Gastrocnemius medialis (tissue), 4 donors: ENCODE measurements at regions not wholly inside any gene's neighbourhood (a gene's known extent, or its start where the extent isn't known, plus 50 kb on each side); places are given as distances from the start of the nearest gene placed in this dataset.
"Not testable (repeated sequence)": the region's sequence is repeated elsewhere in the genome, so short reads cannot be mapped to it uniquely, and the experiment has no call there.

ENCODE experiments used
- ATAC-seq, 2 donors: fragments of 150-250 bp; one replicate each; pipeline ENCODE4 v1.9.1; 2016
- DNase-seq, 2 donors: peaks; one replicate each; pipeline ENCODE4 v3.0.0-alpha.2; 2019
- H3K27ac ChIP-seq, 4 donors: fragments of 200-600 bp; sonication (generic); 1 replicate in 1 of 4; 2 replicates in 3 of 4; pipeline ENCODE4 v1.5.1; 2016 to 2018; ENCODE audit warnings: mild to moderate bottlenecking in 2 of 4, moderate library complexity in 1 of 4
- H3K27me3 ChIP-seq, 3 donors: fragments of 200-600 bp; sonication (generic) in 2 of 3; 1 replicate in 1 of 3; 2 replicates in 2 of 3; pipeline versions ENCODE4 v1.5.1 to v1.6.0; 2016 to 2019; ENCODE audit warnings: mild to moderate bottlenecking in 1 of 3, moderate library complexity in 1 of 3
- H3K36me3 ChIP-seq, 2 donors: fragments of 200-600 bp; sonication (generic) in 1 of 2; one replicate each; pipeline ENCODE4 v1.5.1; 2017 to 2018
- H3K4me1 ChIP-seq, 2 donors: fragments of 200-600 bp; sonication (generic) in 1 of 2; one replicate each; pipeline ENCODE4 v1.5.1; 2016 to 2017; ENCODE audit warnings: mild to moderate bottlenecking in 2 of 2
- H3K4me3 ChIP-seq, 4 donors: fragments of 200-600 bp; sonication (generic) in 3 of 4; 1 replicate in 1 of 4; 2 replicates in 3 of 4; pipeline ENCODE4 v1.5.1; 2016 to 2019; ENCODE audit warnings: mild to moderate bottlenecking in 2 of 4
- H3K9me3 ChIP-seq, 3 donors: fragments of 200-600 bp; sonication (generic) in 2 of 3; 1 replicate in 1 of 3; 2 replicates in 2 of 3; pipeline ENCODE4 v1.5.1; 2016 to 2019
- CTCF ChIP-seq, 5 experiments: fragments of 450-650 bp in 3 of 5; fragments of 200-600 bp in 2 of 5; sonication (generic) in 2 of 5; IDR thresholded peaks in 4 of 5; conservative IDR thresholded peaks in 1 of 5; 1 replicate in 4 of 5; 2 replicates in 1 of 5; pipeline ENCODE4 v1.5.1; 2016 to 2019; ENCODE audit warnings: antibody characterized with exemption in 5 of 5, mild to moderate bottlenecking in 3 of 5, moderate library complexity in 3 of 5
- POLR2A ChIP-seq, 2 donors: fragments of 450-650 bp; IDR thresholded peaks; one replicate each; pipeline ENCODE4 v1.6.1; 2017; ENCODE audit warnings: antibody characterized with exemption in 2 of 2, mild to moderate bottlenecking in 2 of 2, moderate library complexity in 2 of 2
- in situ Hi-C, 4 donors: fragments of 200-750 bp; cut with MboI; loops; one replicate each; pipeline versions ENCODE4 v1.15.0 to v1.8.0; 2017; ENCODE audit warnings: low sequenced_read_pairs in 4 of 4
- intact Hi-C: fragments of 100-400 bp; cut with DNase I; formaldehyde crosslinking; loops from one replicate; pipeline ENCODE4 v1.15.1; 2023; ENCODE audit warnings: low total_unique reads

GRCh38 chr4:54449999-54450398, 207.8 kb upstream of the KIT start:
- Histone ChIP-seq H3K36me3 (no peaks in the 10 kb centered on the region), H3K9me3 (no peaks in the 10 kb centered on the region), H3K4me3 (no peak overlapping the region), H3K27ac (no peak overlapping the region), H3K27me3 (no peaks in the 10 kb centered on the region), H3K4me1 (no peaks in the 10 kb centered on the region)
- in situ Hi-C loops (no loop called here), intact Hi-C loops (no loop called here)
- no peak for DNase-seq
- no peak for ATAC-seq
- TF ChIP-seq POLR2A (IDR thresholded peaks at IDR 0.05) (no peak), CTCF (IDR thresholded peaks at IDR 0.05 in 4 of 5, conservative IDR thresholded peaks at IDR 0.05 in 1 of 5) (no peak)

- intact Hi-C loops, H3K9me3 ChIP-seq: not testable (repeated sequence)
Observed at GRCh38 chr4:54466960-54467359, 190.8 kb upstream of the KIT start.

DNA sequence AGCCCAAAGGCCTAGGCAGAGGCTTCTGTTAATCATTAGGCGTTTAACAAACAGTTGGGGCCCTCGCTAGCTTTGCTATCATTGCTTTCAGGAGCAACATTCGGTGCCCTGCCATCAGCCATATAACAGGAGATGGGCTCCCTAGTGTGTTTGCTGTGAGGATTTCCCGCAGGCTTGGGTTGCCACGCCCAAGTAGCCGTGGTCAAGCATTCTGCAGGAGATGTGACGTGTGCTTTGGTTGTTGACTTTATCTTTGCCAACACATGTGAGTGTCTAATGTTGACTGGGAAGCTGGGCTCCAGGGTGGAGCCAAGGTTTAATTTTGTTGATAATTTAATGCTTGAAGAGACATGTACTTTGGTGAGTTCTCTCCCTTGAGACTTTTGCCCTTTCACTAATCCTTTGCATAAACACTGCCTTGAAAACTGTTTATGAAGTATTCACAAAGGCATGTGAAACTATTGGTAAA, 184.6 kb upstream of the KIT start:
- H3K27me3 ChIP-seq: no peaks in the 10 kb centered on the region
- ATAC-seq (no peak), DNase-seq (no peak)
- no peak for TF ChIP-seq POLR2A (IDR thresholded peaks at IDR 0.05)
- TF ChIP-seq CTCF (IDR thresholded peaks at IDR 0.05 in 4 of 5, conservative IDR thresholded peaks at IDR 0.05 in 1 of 5): no peak
- no peaks in the 10 kb centered on the region for H3K9me3 ChIP-seq
- no peaks in the 10 kb centered on the region for H3K4me1 ChIP-seq
- H3K27ac ChIP-seq: no peak overlapping the region
- in situ Hi-C loops (no loop called here), intact Hi-C loops (no loop called here)
- H3K4me3 ChIP-seq: no peak overlapping the region
- no peaks in the 10 kb centered on the region for H3K36me3 ChIP-seq

More at GRCh38 chr4:54466960-54467359, 190.8 kb upstream of the KIT start:
- H3K4me1 ChIP-seq, ATAC-seq, DNase-seq, H3K27ac ChIP-seq, H3K27me3 ChIP-seq, H3K36me3 ChIP-seq, H3K4me3 ChIP-seq, in situ Hi-C loops: not testable (repeated sequence)

DNA sequence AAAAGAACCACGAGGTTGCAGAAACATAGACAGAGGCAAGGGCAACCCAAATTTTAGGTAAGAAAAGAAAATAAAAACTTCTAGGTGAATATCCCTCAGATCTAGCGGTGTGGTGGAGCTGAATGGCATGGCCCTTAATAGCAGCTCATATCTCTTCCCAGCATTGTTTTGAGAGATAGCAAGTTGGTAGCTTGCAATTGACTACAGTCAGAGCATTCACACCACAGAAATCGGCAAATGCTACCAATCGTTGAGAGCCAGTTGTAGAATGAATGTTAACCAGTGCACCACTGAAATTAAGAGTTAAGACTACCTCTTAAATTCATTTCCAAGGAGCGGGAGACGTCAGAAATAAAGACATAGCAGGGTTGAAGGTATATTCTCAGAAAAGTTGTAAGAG, 184.0 kb upstream of the KIT start:
- H3K27me3 ChIP-seq: no peaks in the 10 kb centered on the region
- intact Hi-C loops (no loop called here), in situ Hi-C loops (no loop called here)
- H3K36me3 ChIP-seq: no peaks in the 10 kb centered on the region
- no peaks in the 10 kb centered on the region for H3K9me3 ChIP-seq
- no peak overlapping the region for H3K4me3 ChIP-seq
- DNase-seq: no peak
- no peak for TF ChIP-seq POLR2A (IDR thresholded peaks at IDR 0.05)
- no peak for TF ChIP-seq CTCF (IDR thresholded peaks at IDR 0.05 in 4 of 5, conservative IDR thresholded peaks at IDR 0.05 in 1 of 5)
- no peak overlapping the region for H3K27ac ChIP-seq
- H3K4me1 ChIP-seq: no peaks in the 10 kb centered on the region
- no peak for ATAC-seq

DNA sequence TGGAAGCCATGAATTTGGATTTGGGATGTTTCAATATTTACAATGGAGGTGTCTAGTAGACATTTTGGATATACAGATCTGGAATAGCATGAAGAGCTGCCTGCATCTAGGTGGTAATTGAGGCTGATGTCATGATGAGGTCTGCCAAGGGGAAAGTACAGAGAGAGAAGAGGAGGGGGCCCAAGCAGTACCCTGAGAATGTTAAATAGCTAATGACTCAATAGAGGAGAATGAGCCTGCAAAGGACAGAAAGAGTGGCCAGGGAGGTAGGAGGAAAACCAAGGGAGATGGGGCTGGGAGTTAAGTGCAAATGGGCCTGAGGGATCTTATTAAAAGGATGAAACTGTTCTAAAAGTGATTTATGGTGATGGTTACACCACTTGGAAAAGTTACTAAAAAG, 182.2 kb upstream of the KIT start:
- in situ Hi-C loops (no loop called here), intact Hi-C loops (no loop called here)
- no peak for DNase-seq
- Histone ChIP-seq H3K4me1 (no peaks in the 10 kb centered on the region), H3K27me3 (no peaks in the 10 kb centered on the region), H3K4me3 (no peak overlapping the region), H3K9me3 (no peaks in the 10 kb centered on the region), H3K36me3 (no peaks in the 10 kb centered on the region), H3K27ac (no peak overlapping the region)
- TF ChIP-seq POLR2A (IDR thresholded peaks at IDR 0.05) (no peak), CTCF (IDR thresholded peaks at IDR 0.05 in 4 of 5, conservative IDR thresholded peaks at IDR 0.05 in 1 of 5) (no peak)
- ATAC-seq: no peak
